HEK293 (cell line): ENCODE measurements at regions not wholly inside any gene's neighbourhood (a gene's known extent, or its start where the extent isn't known, plus 50 kb on each side); places are given as distances from the start of the nearest gene placed in this dataset.

Experiments
- CTCF ChIA-PET: fragments of 350-600 bp; formaldehyde crosslinking; extraction: SDS; loops from one replicate; lab custom pipeline; 2021; ENCODE audit warnings: antibody characterized with exemption; lab: Yijun Ruan, JAX
- POLR2A ChIA-PET: fragments of 300-600 bp; formaldehyde crosslinking; extraction: SDS; loops from one replicate; lab custom pipeline; 2020; ENCODE audit warnings: antibody characterized with exemption, inconsistent platforms; lab: Yijun Ruan, JAX
- H3K27ac ChIP-seq: fragments of 200-500 bp; sonication (Bioruptor generic); 2 replicates; pipeline ENCODE4 v1.5.1; 2014; ENCODE audit warnings: low read depth, low read length, control low read depth, inconsistent platforms; ENCODE audit errors: extremely low read depth
- H3K36me3 ChIP-seq, 2 experiments: fragments of 200-500 bp in 1 of 2; sonication (Bioruptor generic) in 1 of 2; 1 replicate in 1 of 2; 2 replicates in 1 of 2; pipeline ENCODE4 v1.5.1; 2014 to 2017; ENCODE audit warnings: inconsistent platforms in 2 of 2, low read length in 2 of 2; ENCODE audit not compliant: control insufficient read depth in 2 of 2, insufficient read depth in 1 of 2
- H3K4me1 ChIP-seq: fragments of 200-500 bp; sonication (Bioruptor generic); 2 replicates; pipeline ENCODE4 v1.5.1; 2014; ENCODE audit warnings: mild to moderate bottlenecking, low read length, inconsistent platforms; ENCODE audit not compliant: control insufficient read depth, insufficient read depth
- H3K4me3 ChIP-seq: 2 replicates; pipeline ENCODE4 v1.5.1; 2011; ENCODE audit warnings: low read depth, mild to moderate bottlenecking, control low read depth, low read length, moderate library complexity
- H3K9me3 ChIP-seq: fragments of 200-500 bp; sonication (Bioruptor generic); 2 replicates; pipeline ENCODE4 v1.5.1; 2014; ENCODE audit warnings: low read depth, low read length, inconsistent platforms; ENCODE audit not compliant: control insufficient read depth, insufficient read depth
- AEBP2 ChIP-seq: fragments of 450-650 bp; formaldehyde crosslinking; IDR thresholded peaks from 2 replicates; pipeline ENCODE4 v1.5.1; 2016; ENCODE audit warnings: missing biosample characterization, missing genetic modification characterization, borderline replicate concordance
- GLI4 ChIP-seq: fragments of 450-650 bp; formaldehyde crosslinking; IDR thresholded peaks from 2 replicates; pipeline ENCODE4 v1.5.1; 2016; ENCODE audit warnings: missing biosample characterization, missing genetic modification characterization
- IKZF3 ChIP-seq: fragments of 450-650 bp; IDR thresholded peaks from 2 replicates; pipeline ENCODE4 v1.5.0; 2018; ENCODE audit warnings: missing biosample characterization, mild to moderate bottlenecking, missing genetic modification characterization, moderate library complexity
- KLF1 ChIP-seq: fragments of 450-650 bp; formaldehyde crosslinking; IDR thresholded peaks from 2 replicates; pipeline ENCODE4 v1.5.1; 2016; ENCODE audit warnings: missing biosample characterization, missing genetic modification characterization
- KLF16 ChIP-seq: fragments of 450-650 bp; formaldehyde crosslinking; IDR thresholded peaks from 2 replicates; pipeline ENCODE4 v1.5.1; 2017; ENCODE audit warnings: missing biosample characterization, missing genetic modification characterization
- KLF17 ChIP-seq: fragments of 450-650 bp; formaldehyde crosslinking; IDR thresholded peaks from 2 replicates; pipeline ENCODE4 v1.5.1; 2016; ENCODE audit warnings: missing biosample characterization, missing genetic modification characterization
- SCRT1 ChIP-seq: fragments of 450-650 bp; formaldehyde crosslinking; IDR thresholded peaks from 2 replicates; pipeline ENCODE4 v1.5.1; 2016; ENCODE audit warnings: missing biosample characterization, missing genetic modification characterization, borderline replicate concordance
- ZBTB17 ChIP-seq: fragments of 450-650 bp; formaldehyde crosslinking; IDR thresholded peaks from 2 replicates; pipeline ENCODE4 v1.5.1; 2016; ENCODE audit warnings: missing biosample characterization, missing genetic modification characterization
- ZBTB7A ChIP-seq: fragments of 450-650 bp; formaldehyde crosslinking; IDR thresholded peaks from 2 replicates; pipeline ENCODE4 v1.5.1; 2016; ENCODE audit warnings: low read depth, missing biosample characterization, missing genetic modification characterization
- ZEB2 ChIP-seq: fragments of 450-650 bp; formaldehyde crosslinking; IDR thresholded peaks from 2 replicates; pipeline ENCODE4 v1.5.1; 2016; ENCODE audit warnings: missing biosample characterization, missing genetic modification characterization
- ZFP3 ChIP-seq: fragments of 450-650 bp; formaldehyde crosslinking; IDR thresholded peaks from 2 replicates; pipeline ENCODE4 v1.5.1; 2016; ENCODE audit warnings: low read depth, missing biosample characterization, missing genetic modification characterization
- ZNF132 ChIP-seq: fragments of 450-650 bp; formaldehyde crosslinking; IDR thresholded peaks from 2 replicates; pipeline ENCODE4 v1.5.1; 2017; ENCODE audit warnings: missing biosample characterization, missing genetic modification characterization, borderline replicate concordance
- ZNF184 ChIP-seq: fragments of 450-650 bp; IDR thresholded peaks from 2 replicates; pipeline ENCODE4 v1.5.1; 2018; ENCODE audit warnings: missing biosample characterization, mild to moderate bottlenecking, missing genetic modification characterization
- ZNF24 ChIP-seq: fragments of 450-650 bp; formaldehyde crosslinking; IDR thresholded peaks from 2 replicates; pipeline ENCODE4 v1.5.1; 2016; ENCODE audit warnings: missing biosample characterization, missing genetic modification characterization
- ZNF366 ChIP-seq: fragments of 450-650 bp; formaldehyde crosslinking; conservative IDR thresholded peaks from 2 replicates; pipeline ENCODE4 v1.5.1; 2016; ENCODE audit warnings: missing biosample characterization, missing genetic modification characterization
- ZNF423 ChIP-seq: fragments of 450-650 bp; formaldehyde crosslinking; IDR thresholded peaks from 2 replicates; pipeline ENCODE4 v1.5.1; 2016; ENCODE audit warnings: missing biosample characterization, missing genetic modification characterization
- ZNF473 ChIP-seq: fragments of 450-650 bp; formaldehyde crosslinking; IDR thresholded peaks from 2 replicates; pipeline ENCODE4 v1.5.1; 2017; ENCODE audit warnings: missing biosample characterization, missing genetic modification characterization
- ZNF510 ChIP-seq: fragments of 450-650 bp; formaldehyde crosslinking; IDR thresholded peaks from 2 replicates; pipeline ENCODE4 v1.5.1; 2018; ENCODE audit warnings: mild to moderate bottlenecking, missing genetic modification characterization, missing biosample characterization; ENCODE audit not compliant: insufficient replicate concordance
- ZNF580 ChIP-seq: fragments of 450-650 bp; formaldehyde crosslinking; IDR thresholded peaks from 2 replicates; pipeline ENCODE4 v1.5.1; 2016; ENCODE audit warnings: missing biosample characterization, missing genetic modification characterization
- ZNF624 ChIP-seq: fragments of 450-650 bp; formaldehyde crosslinking; IDR thresholded peaks from 2 replicates; pipeline ENCODE4 v1.5.1; 2017; ENCODE audit warnings: missing biosample characterization, missing genetic modification characterization
- ZNF639 ChIP-seq: fragments of 450-650 bp; formaldehyde crosslinking; IDR thresholded peaks from 2 replicates; pipeline ENCODE4 v1.5.1; 2016; ENCODE audit warnings: missing biosample characterization, missing genetic modification characterization
- ZNF645 ChIP-seq: fragments of 450-650 bp; formaldehyde crosslinking; IDR thresholded peaks from 2 replicates; pipeline ENCODE4; 2016; ENCODE audit warnings: missing biosample characterization, missing genetic modification characterization
- ZNF768 ChIP-seq: fragments of 450-650 bp; formaldehyde crosslinking; IDR thresholded peaks from 2 replicates; pipeline ENCODE4 v1.5.1; 2018; ENCODE audit warnings: missing biosample characterization, mild to moderate bottlenecking, missing genetic modification characterization
- ZSCAN5A ChIP-seq: fragments of 450-650 bp; formaldehyde crosslinking; IDR thresholded peaks from 2 replicates; pipeline ENCODE4 v1.5.1; 2016; ENCODE audit warnings: missing biosample characterization, missing genetic modification characterization

- no peak for TF ChIP-seq ZEB2
- TF ChIP-seq ZNF366 (tag by site-specific recombination), result no peak
These were observed 155.2 kb downstream of the LRIG3 start (continued) for GRCh38 chr12:58765076-58765475.

GRCh38 chr12:58765653-58766512 lies 154.4 kb downstream of the LRIG3 start:
- TF ChIP-seq ZNF184 (tag by site-specific recombination) (no peak), ZNF580 (tag by site-specific recombination) (no peak), ZNF510 (tag by site-specific recombination) (no peak), ZSCAN5A (tag by site-specific recombination) (no peak), ZNF24 (no peak), IKZF3 (tag by site-specific recombination) (no peak), ZNF639 (tag by site-specific recombination) (no peak), ZNF768 (tag by site-specific recombination) (no peak), KLF16 (tag by site-specific recombination) (no peak), ZNF473 (tag by site-specific recombination) (no peak), SCRT1 (tag by site-specific recombination) (no peak), ZNF624 (tag by site-specific recombination) (no peak), ZFP3 (tag by site-specific recombination) (no peak), ZBTB7A (tag by site-specific recombination) (no peak)
- Histone ChIP-seq H3K4me3 (no peak overlapping the region), H3K4me1 (peaks cover 5% of the 10 kb centered on the region), H3K36me3 (no peaks in the 10 kb centered on the region), H3K9me3 (no peaks in the 10 kb centered on the region), H3K27ac (no peak overlapping the region)
- POLR2A ChIA-PET, result no interaction called here
- CTCF ChIA-PET, result interaction anchor here (0.6 kb wide), 1 partner anchor 399 kb away, joined by 3 read pairs; no protein-coding TSS in a partner anchor

- no peak overlapping the region for H3K27ac ChIP-seq
- ChIA-PET CTCF (no interaction called here), POLR2A (no interaction called here)
- H3K4me1 ChIP-seq, result peaks cover 5% of the 10 kb centered on the region
- no peaks in the 10 kb centered on the region for H3K36me3 ChIP-seq
- no peak overlapping the region for H3K4me3 ChIP-seq
- no peaks in the 10 kb centered on the region for H3K9me3 ChIP-seq
- TF ChIP-seq AEBP2 (tag by site-specific recombination), result no peak
- no peak for TF ChIP-seq ZNF645
- no peak for TF ChIP-seq SCRT1 (tag by site-specific recombination)
- no peak for TF ChIP-seq GLI4
- TF ChIP-seq ZNF132, result no peak
- TF ChIP-seq KLF17 (tag by site-specific recombination), result no peak
- TF ChIP-seq ZSCAN5A (tag by site-specific recombination), result no peak
- TF ChIP-seq ZBTB17 (tag by site-specific recombination), result no peak
- TF ChIP-seq KLF1, result no peak
- no peak for TF ChIP-seq ZNF423 (tag by site-specific recombination)
These were observed 153.8 kb downstream of the LRIG3 start for GRCh38 chr12:58766513-58766870.
